K562 (cell line): ENCODE measurements at regions not wholly inside any gene's neighbourhood (a gene's known extent, or its start where the extent isn't known, plus 50 kb on each side); places are given as distances from the start of the nearest gene placed in this dataset.

Source experiments
- CTCF ChIP-seq, 3 experiments: IDR thresholded peaks in 2 of 3; conservative IDR thresholded peaks in 1 of 3; 2 replicates each; pipeline ENCODE4 v1.5.1; 2011 to 2012; ENCODE audit warnings: low read length in 3 of 3, mild to moderate bottlenecking in 3 of 3, control low read depth in 2 of 3, improper control_type of control experiment in 1 of 3, inconsistent platforms in 1 of 3, low read depth in 1 of 3, mixed read lengths in 1 of 3, moderate library complexity in 1 of 3; ENCODE audit not compliant: insufficient read depth in 2 of 3
- EZH2 ChIP-seq: IDR thresholded peaks from 2 replicates; pipeline ENCODE4 v1.6.1; 2012; ENCODE audit warnings: low read depth, mild to moderate bottlenecking, inconsistent platforms, low read length, borderline replicate concordance
- FOSL1 ChIP-seq: fragments of 200-800 bp; sonication (Bioruptor generic); conservative IDR thresholded peaks from 2 replicates; pipeline ENCODE4 v1.6.1; 2016; ENCODE audit warnings: missing genetic modification characterization, missing compliant biosample characterization
- GABPA ChIP-seq: fragments of 200-800 bp; sonication (Bioruptor generic); conservative IDR thresholded peaks from 2 replicates; pipeline ENCODE4 v1.6.1; 2016; ENCODE audit warnings: low read depth, missing genetic modification characterization, missing compliant biosample characterization
- HDAC3 ChIP-seq: fragments of 450-650 bp; IDR thresholded peaks from 2 replicates; pipeline ENCODE4 v1.6.1; 2018; ENCODE audit warnings: borderline replicate concordance, mild to moderate bottlenecking, moderate library complexity; ENCODE audit not compliant: partially characterized antibody
- NR1H2 ChIP-seq: sonication (generic); formaldehyde crosslinking; IDR thresholded peaks from 2 replicates; pipeline ENCODE4 v1.4.0; 2020; ENCODE audit warnings: mild to moderate bottlenecking, missing genetic modification reagents
- REST ChIP-seq, 2 experiments: fragments of 450-650 bp; formaldehyde crosslinking in 1 of 2; IDR thresholded peaks; 2 replicates each; pipeline versions ENCODE4 v1.4.0 to v1.6.1; 2014 to 2020; ENCODE audit warnings: mild to moderate bottlenecking in 2 of 2, borderline replicate concordance in 1 of 2, low read depth in 1 of 2
- RFX5 ChIP-seq: IDR thresholded peaks from 2 replicates; pipeline ENCODE4 v1.6.1; 2011; ENCODE audit warnings: low read depth, mild to moderate bottlenecking, improper control_type of control experiment, low read length
- SMAD2 ChIP-seq: fragments of 150-350 bp; IDR thresholded peaks from 2 replicates; pipeline ENCODE4 v1.6.1; 2014; ENCODE audit warnings: low read depth, mild to moderate bottlenecking, low read length
- SMC3 ChIP-seq: conservative IDR thresholded peaks from 2 replicates; pipeline ENCODE4 v1.6.1; 2011; ENCODE audit warnings: low read depth, low read length, improper control_type of control experiment; ENCODE audit not compliant: insufficient read depth
- ZBTB2 ChIP-seq: fragments of 450-650 bp; IDR thresholded peaks from 2 replicates; pipeline ENCODE4 v1.6.1; 2016; ENCODE audit warnings: antibody characterized with exemption
- ZNF57 ChIP-seq: fragments of 450-650 bp; formaldehyde crosslinking; IDR thresholded peaks from 2 replicates; pipeline ENCODE4 v1.4.0; 2020; ENCODE audit warnings: mild to moderate bottlenecking, moderate library complexity

- TF ChIP-seq SMC3 (no peak), ZBTB2 (no peak), HDAC3 (no peak), GABPA (tag) (no peak), ZNF57 (no peak), REST (IDR thresholded peaks at IDR 0.05; ENCODE audit: borderline replicate concordance) (no peak), REST (CRISPR knock-in tag; IDR thresholded peaks at IDR 0.05; ENCODE audit: low read depth) (no peak), EZH2 (no peak), FOSL1 (tag) (no peak), NR1H2 (CRISPR knock-in tag) (no peak), CTCF (IDR thresholded peaks at IDR 0.05 in 2 of 3, conservative IDR thresholded peaks at IDR 0.05 in 1 of 3; ENCODE audit: insufficient read depth in 2 of 3, low read depth in 1 of 3, low read length in 3 of 3) (no peak), RFX5 (no peak), SMAD2 (no peak)
These were observed 219.1 kb upstream of the CCDC179 start for GRCh38 chr11:23079382-23079813.
